GM19452 (cell line): ENCODE measurements at regions not wholly inside any gene's neighbourhood (a gene's known extent, or its start where the extent isn't known, plus 50 kb on each side); places are given as distances from the start of the nearest gene placed in this dataset.

ENCODE experiments used
- ATAC-seq: cut with Tn5 transposase; IDR thresholded peaks from one replicate; pipeline ENCODE4 v1.9.1; 2021; ENCODE audit not compliant: unreplicated experiment

DNA sequence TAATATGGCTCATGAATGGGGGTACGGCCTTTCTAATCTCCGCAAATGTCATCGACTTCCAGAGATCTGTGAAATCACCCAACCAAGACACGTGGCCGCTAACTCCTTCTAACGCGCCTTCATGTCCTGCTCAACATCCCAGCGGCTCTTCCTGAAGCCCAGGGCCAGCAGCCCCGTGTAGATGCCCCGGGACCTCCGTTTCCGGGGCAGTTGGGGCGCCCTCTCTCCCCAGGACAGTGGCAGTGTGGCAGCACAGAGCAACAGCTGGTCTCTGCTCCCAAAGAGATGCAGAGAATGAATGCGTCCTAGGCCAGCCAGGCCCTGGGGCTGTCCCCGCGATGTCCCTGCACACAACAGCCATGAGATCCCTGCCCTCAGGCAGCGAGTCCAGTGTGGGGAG, 153.5 kb downstream of the RBFOX3 start:
- no peak for ATAC-seq

GRCh38 chr17:79455636-79456035, 155.2 kb downstream of the RBFOX3 start:
- ATAC-seq, result no peak

DNA sequence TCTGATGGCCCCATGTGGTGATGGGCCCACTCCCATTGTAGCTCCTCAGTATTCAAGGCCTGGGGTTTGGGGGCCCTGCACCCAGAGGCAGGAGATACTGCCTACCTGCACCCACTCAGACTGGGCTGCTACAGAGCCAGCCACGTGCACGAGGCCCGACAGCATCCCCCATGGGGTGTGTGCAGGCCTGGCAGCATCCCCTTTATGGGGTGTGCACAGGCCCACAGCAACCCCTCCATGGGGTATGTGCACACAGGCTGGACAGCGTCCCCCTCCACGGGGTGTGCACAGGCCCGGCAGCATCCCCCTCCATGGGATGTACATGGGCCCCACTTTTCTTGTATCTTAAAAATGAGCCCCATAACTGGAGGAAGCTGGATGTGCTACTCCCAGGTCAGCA, 156.0 kb downstream of the RBFOX3 start:
- ATAC-seq, result no peak

DNA sequence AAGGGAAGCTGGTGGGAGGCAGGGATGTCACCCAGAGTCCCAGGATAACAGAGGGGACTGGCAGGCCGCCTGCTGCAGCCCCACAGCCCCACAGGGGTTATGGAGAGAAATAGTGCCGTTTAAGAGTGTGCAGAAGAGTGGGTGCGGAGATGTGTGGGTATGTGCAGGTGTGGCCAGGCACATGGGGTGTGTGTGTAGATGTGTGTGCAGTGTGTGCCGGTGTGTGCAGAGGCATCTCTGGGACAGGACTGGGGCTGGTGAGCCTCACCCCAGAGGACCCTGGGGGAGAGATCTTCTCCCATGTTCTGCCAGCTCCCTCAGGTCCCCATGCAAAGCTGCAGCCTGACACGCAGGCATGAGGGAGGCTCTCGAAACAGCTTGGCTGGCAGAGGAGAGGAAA, 157.4 kb downstream of the RBFOX3 start:
- ATAC-seq, result no peak

DNA sequence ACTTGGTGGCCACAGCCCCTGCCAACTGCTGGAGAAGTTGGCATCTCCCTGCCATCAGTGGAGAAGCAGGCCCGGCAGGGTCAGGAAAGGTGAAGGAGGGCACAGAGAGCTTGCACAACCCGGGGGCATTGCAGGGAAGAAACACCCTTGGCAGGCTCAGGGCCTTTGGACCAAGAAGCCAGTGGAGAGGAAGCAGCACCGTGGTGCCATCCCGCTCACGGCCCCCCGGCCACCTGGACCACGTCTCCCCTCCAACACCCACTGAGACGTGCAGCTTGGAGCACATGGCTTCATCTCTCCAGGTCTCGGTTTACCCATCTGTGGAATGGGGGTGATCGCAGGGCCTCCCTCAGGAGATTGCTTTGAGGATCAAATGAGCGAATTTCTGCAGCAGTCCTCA, 158.1 kb downstream of the RBFOX3 start:
- no peak for ATAC-seq

DNA sequence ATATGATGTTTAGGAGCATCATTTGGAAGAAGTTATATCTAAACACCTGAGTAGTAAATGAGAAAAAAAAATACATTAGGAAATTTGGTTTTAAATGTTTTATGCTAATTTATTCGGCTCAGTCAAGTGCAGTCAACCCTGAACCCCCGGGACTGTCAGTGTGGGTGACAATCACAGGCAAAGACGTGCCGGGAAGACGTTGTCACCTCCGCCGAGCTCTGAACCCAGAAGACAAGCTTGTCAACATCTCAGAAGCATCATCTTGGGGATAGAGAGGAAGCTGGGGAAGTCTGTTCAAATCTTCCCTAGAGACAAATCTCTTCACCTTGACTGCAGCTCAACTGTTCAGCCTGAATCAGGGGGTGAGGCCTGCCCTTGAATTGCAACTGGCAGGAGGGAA, 159.7 kb downstream of the RBFOX3 start:
- no peak for ATAC-seq

DNA sequence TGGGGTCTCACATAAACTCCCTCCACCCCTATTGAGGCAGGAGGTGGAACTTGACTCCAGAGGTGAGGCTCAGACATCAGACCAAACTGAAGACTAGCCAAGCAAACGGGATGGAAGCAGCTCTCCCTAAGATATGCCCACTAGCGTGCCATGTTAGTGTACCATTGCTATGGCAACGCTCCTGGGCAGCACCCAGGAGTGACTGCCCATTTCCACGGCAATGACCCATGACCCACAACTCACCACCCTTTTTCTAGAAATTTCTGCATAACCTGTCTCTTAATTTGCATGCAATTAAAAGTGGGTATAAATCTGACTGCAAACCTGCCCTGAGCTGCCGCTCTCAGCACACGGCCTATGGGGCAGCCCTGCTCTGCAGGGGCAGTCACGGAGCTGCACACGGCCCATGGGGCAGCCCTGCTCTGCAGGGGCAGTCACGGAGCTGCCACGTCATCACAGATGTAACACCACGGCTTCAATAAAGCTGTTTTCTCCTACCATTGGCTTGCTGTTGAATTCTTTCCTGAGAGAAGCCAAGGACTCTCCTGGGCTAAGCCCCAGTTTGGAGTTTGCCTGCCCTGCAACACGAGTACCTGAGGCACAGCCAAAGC, 164.3 kb downstream of the RBFOX3 start:
- ATAC-seq, result no peak

GRCh38 chr17:79444198-79444597, 166.7 kb downstream of the RBFOX3 start:
- no peak for ATAC-seq

DNA sequence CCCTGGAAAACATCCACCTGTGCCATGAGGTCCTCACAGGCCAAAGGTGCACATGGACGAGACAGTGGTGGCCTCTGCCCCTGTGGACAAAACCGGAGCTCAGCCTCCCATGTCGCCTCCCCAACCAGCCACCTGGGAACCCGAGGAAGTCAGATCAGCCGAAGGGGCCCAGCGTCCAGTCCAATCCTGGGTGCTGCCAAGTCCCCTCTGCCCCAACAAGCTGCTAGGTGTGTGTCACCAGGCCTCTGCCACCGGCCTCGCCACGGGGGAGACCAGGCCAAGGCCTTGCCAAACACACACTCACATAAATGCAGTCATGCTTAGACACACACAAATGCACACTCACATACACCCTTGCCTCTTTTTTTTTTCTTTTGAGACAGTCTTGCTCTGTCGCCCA, 167.8 kb downstream of the RBFOX3 start:
- ATAC-seq, result no peak

DNA sequence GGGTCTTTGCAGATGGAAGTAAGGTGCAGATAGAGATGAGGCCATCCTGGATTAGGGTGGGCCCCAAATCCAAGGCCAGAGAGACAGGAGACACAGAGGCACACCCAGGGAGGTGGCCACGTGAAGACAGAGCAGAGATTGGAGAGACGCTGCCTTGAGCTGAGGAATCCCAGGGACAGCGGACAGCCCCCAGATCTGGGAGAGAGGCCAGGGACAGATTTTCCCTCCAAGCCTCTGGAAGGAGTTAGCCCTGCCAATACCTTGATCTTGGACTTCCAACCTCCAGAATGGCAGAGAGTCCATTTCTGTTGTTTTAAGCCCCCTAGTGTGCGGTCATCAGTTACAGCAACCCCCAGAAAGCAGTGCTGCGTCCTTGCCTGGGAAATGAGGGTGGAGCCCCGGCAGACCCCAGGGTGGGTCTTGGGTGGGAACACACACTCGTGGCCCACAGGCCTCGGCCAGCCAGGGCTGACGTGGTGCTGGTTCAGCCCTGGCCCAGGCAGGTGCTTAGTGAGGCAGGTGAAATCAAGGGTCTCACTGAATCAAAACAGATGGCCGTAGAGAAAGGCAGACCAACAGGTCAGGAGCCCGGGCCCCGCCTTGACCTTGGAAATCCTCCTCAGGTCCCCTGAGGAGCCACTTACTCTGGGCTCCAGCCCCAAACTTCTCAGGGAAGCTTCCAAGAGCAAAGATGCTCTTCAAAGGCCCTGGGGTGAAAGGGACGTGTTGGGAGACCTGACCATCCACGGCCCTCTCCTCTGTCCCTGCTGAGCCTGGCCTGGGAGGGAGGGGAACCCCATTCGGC, 169.3 kb downstream of the RBFOX3 start:
- ATAC-seq, result no peak

DNA sequence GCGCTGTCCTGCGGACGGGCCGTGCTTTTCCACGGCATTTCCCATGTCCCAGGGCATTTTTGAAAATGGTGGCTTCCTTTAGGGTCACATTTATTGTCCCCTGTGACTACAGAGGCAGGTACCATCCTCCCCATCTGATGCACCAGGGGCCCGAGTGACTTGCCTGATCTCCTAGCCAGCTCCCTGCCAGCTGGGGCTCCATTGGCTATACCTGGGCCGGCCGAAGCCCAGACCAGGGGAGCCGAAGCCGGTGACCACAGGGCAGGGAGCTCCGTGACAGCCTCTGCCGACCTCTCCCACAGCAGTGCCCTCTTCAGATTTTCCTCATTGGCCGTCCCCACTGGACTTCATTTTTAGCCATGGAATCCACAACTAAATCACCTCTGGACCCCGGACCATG, 170.6 kb downstream of the RBFOX3 start:
- ATAC-seq, result no peak

- ATAC-seq, result no peak
Measured at GRCh38 chr17:79439493-79439892, 171.4 kb downstream of the RBFOX3 start.

DNA sequence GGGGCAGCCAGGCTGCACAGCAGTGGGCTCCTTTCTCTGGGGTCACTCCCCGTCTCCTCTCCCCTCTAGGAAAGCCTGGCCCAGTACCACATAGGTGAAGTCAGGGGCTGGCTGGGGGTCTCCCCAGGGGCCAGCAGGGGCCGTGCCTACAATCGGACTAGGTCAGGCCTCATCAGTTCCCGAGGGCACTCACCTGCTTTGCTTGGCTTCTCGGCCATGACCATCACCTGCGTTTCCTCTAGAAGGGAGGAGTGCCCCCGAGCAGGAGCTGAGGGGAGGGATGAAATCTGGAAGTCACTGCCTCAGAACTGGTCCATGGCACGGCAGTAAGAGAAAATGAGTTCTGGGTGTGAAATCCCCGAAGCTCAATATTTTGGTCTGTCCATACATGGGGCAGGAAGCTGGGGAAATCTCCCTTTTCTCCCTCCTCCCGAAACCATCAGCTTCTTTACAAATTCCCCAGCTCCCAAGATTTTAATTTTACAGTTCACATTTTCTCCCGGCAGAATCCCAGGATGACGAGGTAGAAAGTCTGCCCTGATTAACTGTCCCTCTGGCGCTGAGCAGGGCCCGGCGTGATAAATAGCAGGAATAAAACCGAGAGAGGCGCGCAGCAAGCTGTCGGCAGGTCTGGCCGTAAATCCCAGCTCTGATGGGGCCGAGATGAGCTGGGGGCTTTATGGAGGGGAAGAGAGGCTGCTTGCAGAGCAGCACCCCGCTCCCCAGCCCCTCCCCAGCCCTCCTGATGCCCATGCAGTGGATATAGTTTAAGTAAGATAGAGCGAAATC, 172.1 kb downstream of the RBFOX3 start:
- ATAC-seq, result no peak

DNA sequence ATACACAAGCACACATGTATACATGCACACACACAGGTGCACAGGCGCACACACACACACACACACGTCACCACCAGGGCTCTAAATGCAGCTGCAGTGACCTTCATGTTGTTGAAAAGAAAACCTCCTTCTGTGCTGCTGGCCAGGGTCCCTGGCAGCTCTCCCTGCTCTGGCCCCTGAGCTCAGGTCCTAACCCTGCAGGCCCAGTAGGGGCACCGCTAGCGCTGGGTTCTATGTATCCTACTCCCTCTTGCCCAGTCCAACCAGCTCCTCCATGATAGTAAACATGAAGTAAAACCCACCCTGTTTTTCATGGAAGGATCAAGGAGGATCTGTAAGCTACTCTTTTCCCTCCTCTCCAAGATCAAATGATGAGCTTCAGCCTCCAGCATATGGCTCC, 172.8 kb downstream of the RBFOX3 start:
- no peak for ATAC-seq

DNA sequence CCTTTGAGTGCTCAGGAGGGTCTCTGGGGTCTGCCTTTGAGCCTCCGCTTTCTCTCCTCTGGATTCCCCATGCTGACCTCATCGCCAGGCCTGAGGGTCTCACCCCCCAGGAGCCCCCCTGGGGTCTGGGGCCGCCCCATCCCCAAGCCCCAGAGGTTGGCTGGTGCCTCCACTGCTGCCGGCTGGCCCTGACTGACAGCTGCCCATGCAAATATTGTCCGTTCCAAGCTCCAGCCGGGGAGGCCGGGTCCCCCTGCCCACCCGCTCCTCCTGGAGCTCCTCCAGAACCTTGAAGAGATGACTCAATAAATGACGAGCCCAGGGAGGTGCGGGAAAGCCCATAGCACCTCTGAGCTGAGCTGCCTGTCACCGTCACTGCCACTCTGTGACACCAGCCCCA, 173.8 kb downstream of the RBFOX3 start:
- no peak for ATAC-seq

- ATAC-seq, result no peak
Measured at GRCh38 chr17:79435962-79436361, 174.9 kb downstream of the RBFOX3 start.

GRCh38 chr17:79435296-79435695, 175.6 kb downstream of the RBFOX3 start:
- ATAC-seq, result no peak

DNA sequence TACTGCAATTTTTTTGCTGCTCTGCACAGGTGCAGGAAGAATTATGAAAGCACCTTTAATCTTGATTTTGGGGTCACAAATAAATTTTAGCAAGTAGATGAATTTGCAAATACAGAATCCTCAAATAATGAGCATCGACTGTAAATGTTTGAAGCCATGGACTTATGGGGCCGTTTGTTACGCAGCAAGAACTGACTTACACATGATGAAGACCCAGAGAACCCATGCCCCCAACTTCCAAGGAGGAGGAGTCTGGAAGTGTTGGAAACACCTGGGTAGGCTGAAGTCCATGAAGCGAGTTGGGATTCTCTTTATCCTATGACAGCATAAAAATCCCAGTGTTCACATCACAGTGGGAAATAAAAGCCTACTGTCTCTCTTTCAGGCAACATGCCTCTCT, 176.6 kb downstream of the RBFOX3 start:
- no peak for ATAC-seq

DNA sequence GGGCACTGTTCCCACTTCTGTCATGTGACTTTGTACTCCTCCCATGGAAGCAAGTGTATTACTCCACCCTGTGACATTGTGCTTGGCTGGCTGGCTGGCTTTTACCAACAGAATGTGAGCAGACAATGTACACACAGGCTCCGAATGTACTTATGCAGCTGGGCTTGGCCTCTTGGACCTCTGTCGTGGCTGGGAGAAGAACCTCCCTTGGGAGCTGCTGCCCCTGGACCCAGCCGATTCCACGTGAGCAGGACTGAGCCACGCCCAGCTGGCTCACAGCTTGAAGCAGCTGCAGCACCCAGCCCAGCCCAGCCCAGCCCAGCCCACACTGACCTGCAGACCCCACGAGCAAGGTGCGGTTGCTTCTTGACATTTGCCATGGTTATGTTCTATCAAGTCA, 177.5 kb downstream of the RBFOX3 start:
- ATAC-seq, result no peak

DNA sequence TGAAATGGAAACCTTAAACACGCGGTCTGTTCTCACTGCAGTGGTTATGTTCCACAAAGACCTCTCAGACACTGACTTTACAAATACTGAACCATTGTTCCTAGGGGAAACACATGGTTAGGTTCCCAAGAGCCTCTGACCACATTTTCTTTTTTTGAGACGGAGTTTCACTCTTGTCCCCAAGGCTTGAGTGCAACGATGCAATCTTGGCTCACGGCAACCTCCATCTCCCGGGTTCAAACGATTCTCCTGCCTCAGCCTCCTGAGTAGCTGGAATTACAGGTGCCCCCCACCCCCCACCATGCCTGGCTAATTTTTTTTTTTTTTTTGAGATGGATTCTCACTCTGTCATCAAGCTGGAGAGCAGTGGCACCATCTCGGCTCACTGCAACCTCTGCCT, 179.7 kb downstream of the RBFOX3 start:
- ATAC-seq, result no peak

- no peak for ATAC-seq
Measured at GRCh38 chr17:79429864-79430494, 180.9 kb downstream of the RBFOX3 start.

GRCh38 chr17:79428988-79429387, 181.9 kb downstream of the RBFOX3 start:
- no peak for ATAC-seq
